AG09309 (cell line): ENCODE measurements at regions not wholly inside any gene's neighbourhood (a gene's known extent, or its start where the extent isn't known, plus 50 kb on each side); places are given as distances from the start of the nearest gene placed in this dataset.
A peak's percentile ranks its signal among the peaks of the same experiment; 100 is the strongest.

Source experiments
- DNase-seq: peaks from one replicate; pipeline ENCODE4 v3.0.0-alpha.2; 2010; ENCODE audit warnings: low read depth
- H3K4me3 ChIP-seq: 2 replicates; pipeline ENCODE4 v1.5.1; 2011; ENCODE audit warnings: mild to moderate bottlenecking, low read depth, low read length, moderate library complexity; ENCODE audit not compliant: control insufficient read depth
- TF ChIP-seq, protein P1 (sequence below): IDR thresholded peaks from 2 replicates; pipeline ENCODE4 v1.5.1; 2011; ENCODE audit warnings: mild to moderate bottlenecking, low read depth, low read length, inconsistent platforms; ENCODE audit not compliant: insufficient read depth, control insufficient read depth; ENCODE audit errors: missing control alignments

DNA sequence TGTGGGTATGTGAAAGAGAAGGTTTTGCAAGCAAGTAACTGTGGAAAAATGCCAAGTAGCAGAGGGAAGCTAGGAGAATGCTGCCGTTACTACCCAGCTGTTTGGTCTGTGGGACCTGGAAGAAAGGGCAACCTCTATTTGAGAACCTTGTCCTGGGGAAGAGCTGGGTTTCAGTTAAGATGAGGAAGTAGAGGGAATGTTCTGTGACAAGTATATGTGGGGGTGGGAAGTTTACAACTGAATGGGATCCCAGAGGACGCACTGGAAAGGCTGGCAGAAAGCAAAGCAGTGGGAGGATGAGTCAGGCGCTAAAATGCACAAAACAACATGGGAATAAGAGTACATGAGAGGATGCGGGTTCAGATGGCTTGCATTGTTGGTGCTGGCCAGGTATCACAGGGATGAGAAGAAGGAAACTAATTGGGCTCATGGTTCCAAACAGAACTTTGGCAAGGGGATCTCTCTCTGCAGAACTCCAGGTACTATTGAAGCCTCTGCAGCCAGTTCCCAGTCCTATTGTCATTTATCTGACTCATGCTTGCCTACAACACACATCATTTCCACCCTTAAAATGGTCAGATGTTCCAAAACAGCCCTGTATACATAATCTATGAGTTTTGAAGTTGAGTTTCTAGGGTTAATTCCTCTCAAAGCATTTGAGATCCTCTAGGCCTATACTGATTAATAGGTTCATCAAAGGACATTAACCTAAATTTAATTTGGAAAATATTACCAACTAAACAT lies 88.5 kb upstream of the VAV3 start:
- TF ChIP-seq, protein P1, sequence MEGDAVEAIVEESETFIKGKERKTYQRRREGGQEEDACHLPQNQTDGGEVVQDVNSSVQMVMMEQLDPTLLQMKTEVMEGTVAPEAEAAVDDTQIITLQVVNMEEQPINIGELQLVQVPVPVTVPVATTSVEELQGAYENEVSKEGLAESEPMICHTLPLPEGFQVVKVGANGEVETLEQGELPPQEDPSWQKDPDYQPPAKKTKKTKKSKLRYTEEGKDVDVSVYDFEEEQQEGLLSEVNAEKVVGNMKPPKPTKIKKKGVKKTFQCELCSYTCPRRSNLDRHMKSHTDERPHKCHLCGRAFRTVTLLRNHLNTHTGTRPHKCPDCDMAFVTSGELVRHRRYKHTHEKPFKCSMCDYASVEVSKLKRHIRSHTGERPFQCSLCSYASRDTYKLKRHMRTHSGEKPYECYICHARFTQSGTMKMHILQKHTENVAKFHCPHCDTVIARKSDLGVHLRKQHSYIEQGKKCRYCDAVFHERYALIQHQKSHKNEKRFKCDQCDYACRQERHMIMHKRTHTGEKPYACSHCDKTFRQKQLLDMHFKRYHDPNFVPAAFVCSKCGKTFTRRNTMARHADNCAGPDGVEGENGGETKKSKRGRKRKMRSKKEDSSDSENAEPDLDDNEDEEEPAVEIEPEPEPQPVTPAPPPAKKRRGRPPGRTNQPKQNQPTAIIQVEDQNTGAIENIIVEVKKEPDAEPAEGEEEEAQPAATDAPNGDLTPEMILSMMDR, result no peak
- no peak overlapping the region for H3K4me3 ChIP-seq
- DNase-seq, result peak; percentile 11

GRCh38 chr1:108051631-108052377 lies 86.8 kb upstream of the VAV3 start:
- no peak for DNase-seq
- TF ChIP-seq, protein P1, result no peak
- no peak overlapping the region for H3K4me3 ChIP-seq

DNA sequence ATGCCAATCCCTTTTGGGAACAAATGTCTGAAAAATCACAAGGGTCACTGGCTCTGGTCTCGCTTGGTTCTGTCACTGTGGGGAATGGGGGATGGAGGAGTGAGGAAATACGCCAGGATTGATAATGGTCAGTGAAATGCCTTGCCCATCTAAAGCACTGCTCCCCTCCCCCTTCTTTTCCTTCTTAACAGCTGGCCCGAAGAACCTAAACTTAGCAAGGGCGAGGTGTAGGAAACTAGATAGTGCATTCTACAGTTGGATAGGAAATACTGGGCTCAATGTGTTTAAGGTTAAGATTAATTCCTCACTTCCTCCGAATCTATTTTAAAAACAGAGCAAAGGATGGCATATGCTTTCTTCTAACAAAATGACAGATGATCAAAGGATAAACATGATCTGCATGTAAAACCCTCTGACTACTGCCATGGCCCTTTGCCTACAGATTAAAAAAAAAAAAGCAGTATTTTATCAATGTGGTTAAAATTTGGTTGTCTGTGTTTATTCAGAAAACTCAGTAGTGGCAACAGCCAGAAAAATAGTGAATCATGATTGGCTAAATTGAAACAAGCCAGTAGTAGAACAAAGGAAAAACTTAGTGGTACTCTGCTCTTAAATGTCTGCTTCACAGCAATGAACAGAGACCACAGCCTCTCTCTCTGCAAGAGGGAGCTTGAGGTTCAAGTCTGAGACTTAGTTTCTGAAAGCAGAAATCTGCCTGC lies 86.1 kb upstream of the VAV3 start:
- no peak for DNase-seq
- H3K4me3 ChIP-seq, result no peak overlapping the region
- TF ChIP-seq, protein P1, result no peak

GRCh38 chr1:108050158-108050557 lies 85.2 kb upstream of the VAV3 start:
- DNase-seq, result no peak
- no peak overlapping the region for H3K4me3 ChIP-seq
- TF ChIP-seq, protein P1, result no peak

- TF ChIP-seq, protein P1, result peak; percentile 57
- DNase-seq, result peak; percentile 29
- no peak overlapping the region for H3K4me3 ChIP-seq
These were observed 84.3 kb upstream of the VAV3 start for GRCh38 chr1:108049178-108049819.
